ENCODE measurements at regions not wholly inside any gene's neighbourhood (a gene's known extent, or its start where the extent isn't known, plus 50 kb on each side); places are given as distances from the start of the nearest gene placed in this dataset.

GRCh38 chr1:172801771-172802322 is 142.9 kb downstream of the FASLG start:
- DNase-seq, result no peak

- no peak for DNase-seq
Measured at GRCh38 chr1:172809750-172810149, 150.8 kb downstream of the FASLG start.

GRCh38 chr1:172810480-172811175 is 151.7 kb downstream of the FASLG start:
- no peak for DNase-seq

GRCh38 chr1:172811694-172812093 is 152.8 kb downstream of the FASLG start:
- DNase-seq, result no peak

GRCh38 chr1:172812118-172812517 is 153.2 kb downstream of the FASLG start:
- DNase-seq, result no peak

GRCh38 chr1:172813330-172813729 is 154.4 kb downstream of the FASLG start:
- DNase-seq, result no peak

GRCh38 chr1:172814428-172814827 is 155.5 kb downstream of the FASLG start:
- no peak for DNase-seq

- DNase-seq, result no peak
Measured at GRCh38 chr1:172815740-172816139, 156.8 kb downstream of the FASLG start.

- no peak for DNase-seq
Measured at GRCh38 chr1:172818841-172819527, 160.1 kb downstream of the FASLG start.

- DNase-seq, result no peak
Measured at GRCh38 chr1:172820475-172821158, 161.7 kb downstream of the FASLG start.

GRCh38 chr1:172821609-172822274 is 162.8 kb downstream of the FASLG start:
- DNase-seq, result no peak

- DNase-seq, result no peak
Measured at GRCh38 chr1:172822886-172823285, 164.0 kb downstream of the FASLG start.

GRCh38 chr1:172823534-172823933 is 164.6 kb downstream of the FASLG start:
- peak in 1 of 3 donors; percentile 33 for DNase-seq

- DNase-seq, result no peak
Measured at GRCh38 chr1:172824209-172824608, 165.3 kb downstream of the FASLG start.

- peak; percentile 71 to 86 (median 82) for DNase-seq
Measured at GRCh38 chr1:172826096-172826741, 167.3 kb downstream of the FASLG start.

- no peak for DNase-seq
Measured at GRCh38 chr1:172827301-172827700, 168.4 kb downstream of the FASLG start.

- no peak for DNase-seq
Measured at GRCh38 chr1:172827841-172828240, 168.9 kb downstream of the FASLG start.

- DNase-seq, result no peak
Measured at GRCh38 chr1:172832006-172832725, 173.3 kb downstream of the FASLG start.

GRCh38 chr1:172833954-172834353 is 175.1 kb downstream of the FASLG start:
- no peak for DNase-seq

- no peak for DNase-seq
Measured at GRCh38 chr1:172834609-172835008, 175.7 kb downstream of the FASLG start.

GRCh38 chr1:172835834-172836233 is 176.9 kb downstream of the FASLG start:
- DNase-seq, result no peak
